H9 (cell line): ENCODE measurements at regions not wholly inside any gene's neighbourhood (a gene's known extent, or its start where the extent isn't known, plus 50 kb on each side); places are given as distances from the start of the nearest gene placed in this dataset.

Experiments used
- DNase-seq: peaks from one replicate; pipeline ENCODE4 v3.0.0-alpha.2; 2017
- H2AFZ ChIP-seq: one replicate; pipeline ENCODE4 v1.6.1; 2013; ENCODE audit warnings: mild to moderate bottlenecking, low read length, control low read depth, moderate library complexity
- H2AK5ac ChIP-seq: 2 replicates; pipeline ENCODE4 v1.6.1; 2013; ENCODE audit warnings: low read length, control low read depth, mixed read lengths; ENCODE audit not compliant: insufficient read length
- H2BK120ac ChIP-seq: one replicate; pipeline ENCODE4 v1.6.1; 2013; ENCODE audit warnings: low read depth, mild to moderate bottlenecking, low read length, control low read depth, inconsistent platforms; ENCODE audit not compliant: poor library complexity, severe bottlenecking
- H2BK12ac ChIP-seq: 2 replicates; pipeline ENCODE4 v1.6.1; 2013; ENCODE audit warnings: low read length, control low read depth, mixed read lengths, low read depth; ENCODE audit not compliant: insufficient read length
- H2BK15ac ChIP-seq: 2 replicates; pipeline ENCODE4 v1.6.1; 2013; ENCODE audit warnings: low read depth, low read length, control low read depth
- H2BK20ac ChIP-seq: one replicate; pipeline ENCODE4 v1.6.1; 2013; ENCODE audit warnings: low read depth, mild to moderate bottlenecking, low read length, control low read depth, inconsistent platforms; ENCODE audit not compliant: poor library complexity, severe bottlenecking
- H2BK5ac ChIP-seq: 2 replicates; pipeline ENCODE4 v1.6.1; 2013; ENCODE audit warnings: low read length, control low read depth, mixed read lengths; ENCODE audit not compliant: insufficient read length
- H3K14ac ChIP-seq: 2 replicates; pipeline ENCODE4 v1.6.1; 2013; ENCODE audit warnings: low read length, control low read depth; ENCODE audit not compliant: insufficient read depth
- H3K18ac ChIP-seq: 2 replicates; pipeline ENCODE4 v1.6.1; 2013; ENCODE audit warnings: low read depth, mild to moderate bottlenecking, mixed read lengths, low read length, control low read depth; ENCODE audit not compliant: insufficient read length
- H3K23ac ChIP-seq: 2 replicates; pipeline ENCODE4 v1.6.1; 2013; ENCODE audit warnings: low read length, control low read depth, mixed read lengths, low read depth; ENCODE audit not compliant: insufficient read length
- H3K23me2 ChIP-seq: 2 replicates; pipeline ENCODE4 v1.6.1; 2013; ENCODE audit warnings: low read depth, mild to moderate bottlenecking, mixed read lengths, low read length, control low read depth; ENCODE audit not compliant: insufficient read length, poor library complexity, severe bottlenecking
- H3K27ac ChIP-seq: 2 replicates; pipeline ENCODE4 v1.5.1; 2013; ENCODE audit warnings: low read length, control low read depth, mixed read lengths, low read depth; ENCODE audit not compliant: insufficient read length
- H3K27me3 ChIP-seq: 2 replicates; pipeline ENCODE4 v1.6.1; 2013; ENCODE audit warnings: low read length, control low read depth, inconsistent platforms; ENCODE audit not compliant: insufficient read depth
- H3K4ac ChIP-seq: 2 replicates; pipeline ENCODE4 v1.6.1; 2013; ENCODE audit warnings: low read depth, mild to moderate bottlenecking, control low read depth, inconsistent platforms, low read length, moderate library complexity
- H3K4me1 ChIP-seq: 2 replicates; pipeline ENCODE4 v1.6.1; 2013; ENCODE audit warnings: low read length, control low read depth, inconsistent platforms; ENCODE audit not compliant: insufficient read depth
- H3K4me2 ChIP-seq: 2 replicates; pipeline ENCODE4 v1.6.1; 2013; ENCODE audit warnings: low read length, control low read depth, mixed read lengths; ENCODE audit not compliant: insufficient read length, insufficient read depth
- H3K56ac ChIP-seq: 2 replicates; pipeline ENCODE4 v1.6.1; 2013; ENCODE audit warnings: low read depth, mild to moderate bottlenecking, mixed read lengths, low read length, control low read depth; ENCODE audit not compliant: insufficient read length
- H3K79me1 ChIP-seq: 2 replicates; pipeline ENCODE4 v1.6.1; 2013; ENCODE audit warnings: low read depth, mild to moderate bottlenecking, moderate library complexity, low read length, control low read depth, inconsistent platforms; ENCODE audit not compliant: insufficient read depth, poor library complexity, severe bottlenecking
- H3K79me2 ChIP-seq: 2 replicates; pipeline ENCODE4 v1.6.1; 2013; ENCODE audit warnings: low read length, control low read depth, inconsistent platforms; ENCODE audit not compliant: insufficient read depth
- H3K9ac ChIP-seq: 2 replicates; pipeline ENCODE4 v1.6.1; 2013; ENCODE audit warnings: low read length, control low read depth, mixed read lengths; ENCODE audit not compliant: insufficient read length; ENCODE audit errors: extremely low read depth
- H3K9me3 ChIP-seq: one replicate; pipeline ENCODE4 v1.6.1; 2013; ENCODE audit warnings: low read depth, low read length, inconsistent platforms; ENCODE audit not compliant: control insufficient read depth
- H3T11ph ChIP-seq: one replicate; pipeline ENCODE4 v1.6.1; 2013; ENCODE audit warnings: mild to moderate bottlenecking, low read length, control low read depth, inconsistent platforms
- H4K20me1 ChIP-seq: one replicate; pipeline ENCODE4 v1.6.1; 2013; ENCODE audit not compliant: control insufficient read depth, insufficient read length, insufficient read depth
- H4K5ac ChIP-seq: 2 replicates; pipeline ENCODE4 v1.6.1; 2013; ENCODE audit warnings: low read depth, mild to moderate bottlenecking, mixed read lengths, low read length, control low read depth; ENCODE audit not compliant: insufficient read length
- H4K8ac ChIP-seq: replicated peaks from 2 replicates; pipeline ENCODE4 v1.6.1; 2013; ENCODE audit warnings: low read length, control low read depth, mixed read lengths, low read depth; ENCODE audit not compliant: insufficient read length
- H4K91ac ChIP-seq: 2 replicates; pipeline ENCODE4 v1.6.1; 2013; ENCODE audit warnings: low read depth, mild to moderate bottlenecking, moderate library complexity, mixed read lengths, low read length, control low read depth; ENCODE audit not compliant: insufficient read length
- H3K27ac Mint-ChIP-seq, 3 experiments: 2 replicates in 2 of 3; 3 replicates in 1 of 3; pipeline ENCODE4 v1.8.0; 2020 to 2021; ENCODE audit warnings: mixed read lengths in 3 of 3, mild to moderate bottlenecking in 1 of 3, moderate library complexity in 1 of 3
- H3K27me3 Mint-ChIP-seq: 2 replicates; pipeline ENCODE4 v1.8.0; 2021; ENCODE audit warnings: low read depth, mild to moderate bottlenecking, moderate library complexity, mixed read lengths
- H3K36me3 Mint-ChIP-seq, 3 experiments: 2 replicates in 2 of 3; 3 replicates in 1 of 3; pipeline ENCODE4 v1.8.0; 2020 to 2021; ENCODE audit warnings: low read depth in 3 of 3, mixed read lengths in 3 of 3; ENCODE audit not compliant: insufficient read depth in 1 of 3
- H3K4me1 Mint-ChIP-seq, 2 experiments: 2 replicates each; pipeline ENCODE4 v1.8.0; 2020; ENCODE audit warnings: mixed read lengths in 2 of 2
- H3K4me3 Mint-ChIP-seq, 2 experiments: 2 replicates in 1 of 2; 3 replicates in 1 of 2; pipeline ENCODE4 v1.8.0; 2020 to 2021; ENCODE audit warnings: mild to moderate bottlenecking in 2 of 2, mixed read lengths in 2 of 2, moderate library complexity in 1 of 2
- H3K9me3 Mint-ChIP-seq, 2 experiments: 2 replicates in 1 of 2; 3 replicates in 1 of 2; pipeline ENCODE4 v1.8.0; 2020; ENCODE audit warnings: mild to moderate bottlenecking in 2 of 2, mixed read lengths in 2 of 2, moderate library complexity in 1 of 2
- WGBS: extraction: QIAGEN DNeasy Blood & Tissue Kit; methylation state at CpG from one replicate; pipeline ENCODE4 v1.1.7; 2013; ENCODE audit warnings: missing lambda C conversion rate, low lambda C conversion rate, mixed read lengths; ENCODE audit not compliant: insufficient read length; ENCODE audit errors: extremely low coverage; 5-methylcytosine and 5-hydroxymethylcytosine counted together
- TF ChIP-seq, protein P1 (sequence below): fragments of 200-600 bp; sonication (generic); conservative IDR thresholded peaks from 3 replicates; pipeline ENCODE4 v1.8.0; 2021; ENCODE audit warnings: antibody characterized with exemption, mild to moderate bottlenecking

DNA sequence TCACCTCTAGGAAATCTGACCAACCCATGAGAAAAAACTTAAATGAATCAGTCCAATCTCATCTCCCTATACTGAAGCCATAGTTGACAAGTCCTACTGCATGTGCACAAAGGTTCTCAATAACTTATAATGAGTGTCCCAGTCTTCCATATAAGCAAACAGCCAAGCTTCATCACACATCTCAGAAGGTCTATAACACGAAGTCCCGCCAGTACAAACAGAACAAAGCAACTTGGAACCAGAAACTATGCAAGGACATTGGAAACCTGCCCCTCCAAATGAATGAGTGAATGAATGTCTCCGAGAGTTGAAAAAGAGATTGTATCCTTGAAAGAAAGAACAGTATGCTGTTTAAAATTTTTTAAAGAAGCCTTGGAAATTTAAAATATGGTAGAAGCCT is 53.6 kb upstream of the IPO9 start:
- Histone ChIP-seq H3K23me2 (no peaks in the 10 kb centered on the region), H3K79me2 (no peaks in the 10 kb centered on the region), H3K4me1 (no peaks in the 10 kb centered on the region), H3K4ac (no peak overlapping the region), H3K27me3 (no peaks in the 10 kb centered on the region), H3K14ac (no peak overlapping the region), H3K9me3 (no peaks in the 10 kb centered on the region), H2AFZ (no peak overlapping the region), H2BK12ac (no peak overlapping the region), H4K5ac (no peak overlapping the region), H4K8ac (no peak overlapping the region), H2BK15ac (no peak overlapping the region), H3T11ph (no peak overlapping the region), H2BK5ac (no peak overlapping the region), H3K27ac (no peak overlapping the region), H3K18ac (no peak overlapping the region), H2AK5ac (no peak overlapping the region), H3K9ac (no peak overlapping the region), H4K91ac (no peak overlapping the region), H2BK120ac (no peak overlapping the region), H3K4me2 (no peak overlapping the region), H3K56ac (no peak overlapping the region), H4K20me1 (no peaks in the 10 kb centered on the region), H3K79me1 (no peaks in the 10 kb centered on the region), H2BK20ac (no peak overlapping the region), H3K23ac (no peak overlapping the region)
- no peak for DNase-seq
- WGBS: no CpG with 5 or more reads among the region's 3 CpGs
- H3K4me1 Mint-ChIP-seq: peaks cover 0 to 6% of the 10 kb centered on the region in 2 experiments; a peak in 2 of 4 replicates
- H3K4me3 Mint-ChIP-seq: no peak overlapping the region
- H3K27ac Mint-ChIP-seq: no peak overlapping the region
- peaks cover 13 to 16% of the 10 kb centered on the region in 2 experiments for H3K9me3 Mint-ChIP-seq
- TF ChIP-seq, protein P1, sequence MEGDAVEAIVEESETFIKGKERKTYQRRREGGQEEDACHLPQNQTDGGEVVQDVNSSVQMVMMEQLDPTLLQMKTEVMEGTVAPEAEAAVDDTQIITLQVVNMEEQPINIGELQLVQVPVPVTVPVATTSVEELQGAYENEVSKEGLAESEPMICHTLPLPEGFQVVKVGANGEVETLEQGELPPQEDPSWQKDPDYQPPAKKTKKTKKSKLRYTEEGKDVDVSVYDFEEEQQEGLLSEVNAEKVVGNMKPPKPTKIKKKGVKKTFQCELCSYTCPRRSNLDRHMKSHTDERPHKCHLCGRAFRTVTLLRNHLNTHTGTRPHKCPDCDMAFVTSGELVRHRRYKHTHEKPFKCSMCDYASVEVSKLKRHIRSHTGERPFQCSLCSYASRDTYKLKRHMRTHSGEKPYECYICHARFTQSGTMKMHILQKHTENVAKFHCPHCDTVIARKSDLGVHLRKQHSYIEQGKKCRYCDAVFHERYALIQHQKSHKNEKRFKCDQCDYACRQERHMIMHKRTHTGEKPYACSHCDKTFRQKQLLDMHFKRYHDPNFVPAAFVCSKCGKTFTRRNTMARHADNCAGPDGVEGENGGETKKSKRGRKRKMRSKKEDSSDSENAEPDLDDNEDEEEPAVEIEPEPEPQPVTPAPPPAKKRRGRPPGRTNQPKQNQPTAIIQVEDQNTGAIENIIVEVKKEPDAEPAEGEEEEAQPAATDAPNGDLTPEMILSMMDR: no peak
- peaks cover 7 to 27% (median 11%) of the 10 kb centered on the region in 3 experiments; a peak in 6 of 7 replicates for H3K36me3 Mint-ChIP-seq
- H3K27me3 Mint-ChIP-seq: no peaks in the 10 kb centered on the region
